HG02798 (cell line): ENCODE measurements at regions not wholly inside any gene's neighbourhood (a gene's known extent, or its start where the extent isn't known, plus 50 kb on each side); places are given as distances from the start of the nearest gene placed in this dataset.
A peak's percentile ranks its signal among the peaks of the same experiment; 100 is the strongest.
"Not testable (repeated sequence)": the region's sequence is repeated elsewhere in the genome, so short reads cannot be mapped to it uniquely, and the experiment has no call there.

ENCODE experiments used
- ATAC-seq: cut with Tn5 transposase; IDR thresholded peaks from one replicate; pipeline ENCODE4 v1.9.1; 2021; ENCODE audit warnings: mild to moderate bottlenecking; ENCODE audit not compliant: unreplicated experiment, poor library complexity

DNA sequence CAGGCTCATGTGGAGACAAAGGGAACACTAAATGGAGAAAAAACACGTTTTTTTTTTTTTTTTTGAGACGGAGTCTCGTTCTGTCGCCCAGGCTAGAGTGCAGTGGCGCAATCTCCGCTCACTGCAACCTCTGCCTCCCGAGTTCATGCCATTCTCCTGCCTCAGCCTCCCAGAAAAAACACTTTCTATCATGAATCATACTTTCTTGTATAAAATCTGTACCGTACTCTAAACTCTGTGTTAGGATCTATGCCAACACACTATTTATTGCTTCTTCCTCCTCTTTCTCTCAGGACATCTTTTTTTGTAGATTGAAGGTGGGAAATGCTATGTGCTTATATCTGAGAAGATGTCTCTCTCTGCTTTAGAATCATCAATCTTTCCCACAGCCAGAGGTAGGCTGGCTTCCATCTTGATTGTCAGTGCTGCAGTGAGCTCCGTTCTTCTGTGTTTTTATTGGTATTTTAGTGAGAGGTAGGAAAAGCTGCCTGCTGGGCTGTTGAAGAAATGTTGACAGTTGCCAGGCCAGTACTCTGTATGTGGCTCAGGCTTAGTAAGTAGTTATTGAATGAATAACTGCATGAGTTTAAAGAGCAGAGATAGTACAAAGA is 101.1 kb downstream of the GPR85 start:
- no peak for ATAC-seq

DNA sequence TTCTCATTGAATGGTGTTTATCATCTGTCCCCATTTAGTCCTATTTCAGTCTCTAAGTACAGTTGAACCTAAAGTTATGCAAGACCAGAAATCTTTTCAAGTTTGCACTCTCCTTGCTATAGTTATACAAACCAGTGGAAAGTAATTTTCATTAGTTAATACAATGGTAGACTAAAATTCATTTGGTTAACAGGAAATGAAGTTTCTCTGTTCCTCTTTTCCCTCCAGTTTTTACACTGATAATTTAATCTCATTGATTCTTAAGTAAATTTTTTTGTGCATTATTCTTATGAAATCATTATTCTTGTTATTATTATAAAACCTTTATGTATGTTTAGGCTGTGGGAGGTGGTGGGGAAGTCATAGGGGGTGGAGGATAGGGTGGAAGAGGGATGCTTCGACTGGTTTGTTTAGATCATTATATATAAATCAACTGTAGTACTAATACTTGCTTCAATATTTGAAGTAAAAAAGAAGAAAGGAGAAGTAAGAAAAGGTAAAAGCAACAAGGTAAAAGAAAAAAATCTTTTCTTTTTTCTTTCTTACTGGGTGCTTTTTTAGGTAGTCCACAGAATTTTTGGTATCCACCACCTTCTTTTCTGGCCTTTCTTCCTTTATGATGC is 104.1 kb downstream of the GPR85 start:
- peak; percentile 75 for ATAC-seq

DNA sequence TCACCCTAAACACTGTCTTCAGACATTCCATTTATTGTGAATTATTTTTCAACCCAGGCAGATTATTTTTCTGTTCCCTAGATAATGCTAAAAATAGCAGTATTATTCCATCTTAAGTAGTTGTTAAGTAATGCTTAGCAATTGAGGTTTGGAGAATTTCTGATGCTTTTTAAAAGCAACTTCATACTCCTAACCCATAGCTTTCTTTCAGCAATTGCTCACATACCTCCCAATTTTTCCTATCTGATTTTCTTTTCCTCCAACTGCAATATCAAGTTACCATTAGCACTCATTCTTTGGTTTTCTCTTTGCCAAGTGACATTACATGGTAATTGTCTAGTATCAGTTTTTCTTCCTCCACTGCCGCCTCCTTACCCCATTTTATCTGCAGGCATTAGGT is 104.7 kb downstream of the GPR85 start:
- peak; percentile 18 for ATAC-seq

- not testable (repeated sequence) for ATAC-seq
These were observed 107.6 kb downstream of the GPR85 start for GRCh38 chr7:112979055-112979454.

GRCh38 chr7:112977244-112977955 is 109.2 kb downstream of the GPR85 start:
- not testable (repeated sequence) for ATAC-seq

- peak; percentile 55 for ATAC-seq
These were observed 115.9 kb downstream of the GPR85 start for GRCh38 chr7:112970771-112971170.

DNA sequence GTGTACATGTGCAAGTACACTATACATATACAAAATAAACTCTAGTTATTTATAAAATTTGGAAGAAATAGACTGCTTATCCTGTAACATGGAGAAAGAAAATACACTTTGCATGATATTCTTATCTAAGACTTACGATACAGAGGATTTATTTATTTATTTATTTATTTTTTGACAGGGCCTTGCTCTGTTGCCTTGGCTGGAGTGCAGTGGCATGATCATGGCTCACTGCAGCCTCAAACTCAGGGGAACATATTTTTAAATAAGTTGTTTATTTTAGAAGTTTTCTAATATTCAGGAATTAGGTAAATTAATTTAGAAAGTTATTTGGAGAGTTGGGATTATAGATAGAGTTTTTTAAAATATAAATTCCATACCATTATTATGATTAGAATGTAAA is 116.7 kb downstream of the GPR85 start:
- no peak for ATAC-seq

- ATAC-seq = no peak
These were observed 121.1 kb downstream of the GPR85 start for GRCh38 chr7:112965506-112965905.

GRCh38 chr7:112963634-112964033 is 123.0 kb downstream of the GPR85 start:
- ATAC-seq = no peak

DNA sequence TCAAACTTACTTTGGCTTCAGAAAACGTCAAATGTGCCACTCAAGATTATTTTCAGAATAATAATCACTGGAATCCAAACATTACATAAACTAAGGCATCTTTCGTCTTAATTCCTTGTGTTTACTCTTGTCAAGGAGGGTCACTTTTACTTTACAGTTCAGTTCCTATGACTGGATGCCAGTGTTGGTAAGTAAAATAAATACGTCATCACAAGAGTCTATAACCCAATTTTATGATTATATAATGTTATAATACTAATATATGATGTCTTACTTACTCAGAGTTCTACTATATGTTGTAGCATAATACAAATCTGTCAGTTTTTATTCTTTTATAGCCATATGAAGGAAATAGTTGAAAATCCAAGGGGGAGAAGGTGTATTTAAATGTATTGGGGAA is 123.8 kb downstream of the GPR85 start:
- ATAC-seq = no peak

- no peak for ATAC-seq
These were observed 127.4 kb downstream of the GPR85 start for GRCh38 chr7:112959276-112959675.

DNA sequence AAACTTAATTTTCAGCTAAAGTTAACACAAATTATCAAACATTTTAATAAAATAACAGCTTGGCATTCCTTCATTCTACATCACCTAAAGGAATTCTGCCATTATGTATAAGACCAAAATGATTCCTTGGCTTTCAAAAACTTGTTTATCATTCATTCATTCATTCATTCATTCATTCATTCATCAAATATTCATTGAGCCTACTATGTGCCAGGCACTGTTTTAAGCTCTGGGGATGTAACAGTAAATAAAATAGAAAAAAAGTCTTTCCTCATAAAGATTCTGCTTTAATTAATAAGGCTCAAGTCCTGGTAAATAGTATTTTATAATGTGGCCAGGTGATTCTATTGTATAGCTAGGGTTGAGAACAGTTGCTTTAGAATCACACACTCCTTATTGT is 127.9 kb downstream of the GPR85 start:
- ATAC-seq = no peak

- no peak for ATAC-seq
These were observed 128.7 kb downstream of the GPR85 start for GRCh38 chr7:112957901-112958300.

DNA sequence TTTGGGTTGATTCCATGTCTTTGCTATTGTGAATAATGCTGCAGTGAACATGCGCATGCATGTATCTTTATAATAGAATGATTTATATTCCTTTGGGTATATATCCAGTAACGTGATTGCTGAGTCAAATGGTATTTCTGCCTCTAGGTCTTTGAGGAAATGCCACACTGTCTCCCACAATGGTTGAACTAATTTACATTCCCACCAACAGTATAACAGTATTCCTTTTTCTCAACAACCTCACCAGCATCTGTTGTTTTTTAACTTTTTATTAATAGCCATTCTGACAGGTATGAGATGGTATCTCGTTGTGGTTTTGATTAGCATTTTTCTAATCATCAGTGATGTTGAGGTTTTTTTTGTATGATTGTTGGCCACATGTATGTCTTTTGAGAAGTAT is 133.6 kb downstream of the GPR85 start:
- not testable (repeated sequence) for ATAC-seq

DNA sequence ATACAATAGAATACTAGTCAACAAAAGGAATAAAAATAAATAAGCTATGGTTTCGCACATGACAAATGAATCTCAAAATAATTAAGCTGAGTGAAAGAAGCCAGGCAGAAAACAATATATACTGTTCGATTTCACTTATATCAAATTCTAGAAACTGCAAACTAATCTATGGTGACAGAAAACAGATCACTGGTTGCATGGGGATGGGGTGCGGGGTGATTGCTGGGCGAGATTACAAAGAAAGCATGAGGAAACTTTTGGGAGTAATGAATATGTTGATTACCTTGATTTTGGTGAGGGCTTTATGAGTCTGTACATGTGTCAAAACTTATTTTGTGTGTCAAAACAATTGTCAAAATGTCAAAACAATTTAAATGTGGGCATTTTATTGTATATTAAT is 135.6 kb downstream of the GPR85 start:
- no peak for ATAC-seq

- not testable (repeated sequence) for ATAC-seq
These were observed 136.9 kb downstream of the GPR85 start for GRCh38 chr7:112949682-112950081.

DNA sequence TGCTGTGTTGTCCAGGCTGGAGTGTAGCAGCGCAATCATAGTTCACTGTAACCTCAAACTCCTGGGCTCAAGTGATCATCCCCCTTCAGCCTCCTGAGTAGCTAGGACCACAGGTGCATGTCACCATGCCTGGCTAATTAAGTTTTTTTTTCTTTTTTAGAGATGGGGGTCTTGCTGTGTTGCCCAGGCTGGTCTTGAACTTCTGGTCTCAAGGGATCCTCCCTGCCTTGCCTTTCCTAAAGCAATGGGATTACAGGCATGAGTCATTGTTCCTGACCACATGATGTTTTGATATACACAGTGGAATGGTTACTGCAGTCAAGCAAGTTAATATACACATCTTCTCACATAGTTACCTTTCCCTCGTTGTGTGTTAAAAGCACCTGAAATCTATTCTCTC is 140.3 kb downstream of the GPR85 start:
- no peak for ATAC-seq

DNA sequence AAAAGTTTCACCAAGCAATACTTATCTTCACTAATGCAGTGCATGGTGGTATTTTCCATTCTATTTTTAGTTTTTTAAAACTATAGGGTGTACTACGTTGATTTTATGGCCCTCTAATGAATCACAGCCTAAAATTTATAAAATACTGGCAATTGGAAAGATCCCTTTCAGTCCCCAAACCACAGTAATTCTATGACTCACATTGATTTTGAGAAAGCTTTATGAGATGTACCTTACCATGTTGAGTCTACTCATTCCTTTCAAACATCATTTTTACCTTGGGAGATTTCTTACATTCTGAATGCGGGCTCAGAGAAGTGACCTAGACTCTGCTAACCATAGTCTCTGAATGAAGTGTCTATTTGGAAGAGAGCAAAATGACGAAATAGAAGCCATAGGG is 141.6 kb downstream of the GPR85 start:
- ATAC-seq = no peak

- ATAC-seq = no peak
These were observed 143.6 kb downstream of the GPR85 start for GRCh38 chr7:112942981-112943380.

DNA sequence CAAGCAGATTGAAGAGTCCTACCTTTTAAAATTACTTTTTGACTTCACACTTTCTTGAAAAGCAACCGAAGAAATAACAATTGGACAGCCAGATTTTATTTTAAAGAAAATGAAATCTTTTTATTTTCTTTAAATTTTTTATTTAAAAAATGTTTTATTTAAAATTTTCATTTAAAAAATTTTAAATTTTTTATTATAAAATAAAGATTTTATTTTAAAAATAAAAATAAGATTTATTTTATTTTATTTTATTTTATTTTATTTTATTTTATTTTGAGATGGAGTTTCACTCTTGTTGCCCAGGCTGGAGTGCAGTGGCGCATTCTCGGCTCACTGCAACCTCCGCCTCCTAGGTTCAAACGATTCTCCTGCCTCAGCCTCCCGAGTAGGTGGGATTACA is 144.5 kb downstream of the GPR85 start:
- not testable (repeated sequence) for ATAC-seq

GRCh38 chr7:112940314-112940732 is 146.3 kb downstream of the GPR85 start:
- peak; percentile 43 for ATAC-seq
